GM12878 (cell line): ENCODE measurements at regions not wholly inside any gene's neighbourhood (a gene's known extent, or its start where the extent isn't known, plus 50 kb on each side); places are given as distances from the start of the nearest gene placed in this dataset.
A peak's percentile ranks its signal among the peaks of the same experiment; 100 is the strongest.

ENCODE experiments used
- ATAC-seq: fragments of 200-7000 bp; cut with Tn5 transposase; 3 replicates; pipeline ENCODE4 v1.9.1; 2020; ENCODE audit warnings: mild to moderate bottlenecking, moderate library complexity
- BruUV-seq: library from RNA; stranded (reverse); fragments of 400-500 nt; replicated peaks from 2 replicates; lab custom pipeline; 2021; lab: Mats Ljungman, UMichigan
- CTCF ChIA-PET: fragments of 300-600 bp; sonication (Branson Sonifier 250); formaldehyde crosslinking; extraction: SDS; loops from one replicate; lab custom pipeline; 2021; ENCODE audit warnings: inconsistent platforms; lab: Yijun Ruan, JAX
- POLR2A ChIA-PET: fragments of 350-600 bp; formaldehyde crosslinking; extraction: SDS; loops from one replicate; lab custom pipeline; 2021; ENCODE audit warnings: inconsistent platforms; lab: Charles Lee
- RAD21 ChIA-PET: fragments of 300-600 bp; sonication (Branson Sonifier 250); formaldehyde crosslinking; loops from one replicate; lab custom pipeline; 2023; ENCODE audit warnings: antibody characterized with exemption; ENCODE audit not compliant: unreplicated experiment; lab: Charles Lee
- SMC1A ChIA-PET: fragments of 300-600 bp; sonication (Branson Sonifier 250); formaldehyde crosslinking; loops from one replicate; lab custom pipeline; 2023; ENCODE audit not compliant: unreplicated experiment, uncharacterized antibody; lab: Charles Lee
- DNase-seq: peaks from one replicate; pipeline ENCODE4 v3.0.0-alpha.2; 2011; ENCODE audit warnings: low read depth, low spot score
- FAIRE-seq: peaks from 3 replicates; lab custom pipeline; 2011; peaks lifted over from hg19 to GRCh38; lab: Jason Lieb, UNC
- H2AFZ ChIP-seq: 2 replicates; pipeline ENCODE4 v1.6.0; 2011; ENCODE audit warnings: low read depth, low read length, control low read depth; ENCODE audit not compliant: control insufficient read depth
- H3K27ac ChIP-seq: 2 replicates; pipeline ENCODE4 v1.5.1; 2011; ENCODE audit warnings: control low read depth; ENCODE audit not compliant: control insufficient read depth, insufficient read depth
- H3K27me3 ChIP-seq, 2 experiments: replicated peaks in 1 of 2; 2 replicates each; pipeline versions ENCODE4 v1.6.0 to v1.6.1; 2011; ENCODE audit warnings: low read length in 1 of 2; ENCODE audit not compliant: control insufficient read depth in 2 of 2, insufficient read depth in 2 of 2
- H3K36me3 ChIP-seq, 2 experiments: 2 replicates each; pipeline ENCODE4 v1.5.1; 2011; ENCODE audit warnings: low read length in 1 of 2; ENCODE audit not compliant: control insufficient read depth in 2 of 2, insufficient read depth in 2 of 2
- H3K4me1 ChIP-seq: 2 replicates; pipeline ENCODE4 v1.6.1; 2011; ENCODE audit warnings: mild to moderate bottlenecking, low read length, moderate library complexity, mixed read lengths; ENCODE audit not compliant: control insufficient read depth, insufficient read depth
- H3K4me2 ChIP-seq: 2 replicates; pipeline ENCODE4 v1.6.0; 2011; ENCODE audit warnings: control low read depth; ENCODE audit not compliant: control insufficient read depth, insufficient read depth
- H3K4me3 ChIP-seq: fragments of 200-600 bp; sonication (generic); 2 replicates; pipeline ENCODE4 v1.5.1; 2016
- H3K79me2 ChIP-seq: 2 replicates; pipeline ENCODE4 v1.6.0; 2011; ENCODE audit warnings: low read length; ENCODE audit not compliant: control insufficient read depth, insufficient read depth
- H3K9ac ChIP-seq: 2 replicates; pipeline ENCODE4 v1.8.0; 2011; ENCODE audit warnings: low read length, control low read depth, mixed read lengths; ENCODE audit not compliant: control insufficient read depth, insufficient read depth
- H3K9me3 ChIP-seq: replicated peaks from 3 replicates; pipeline ENCODE4 v1.5.1; 2011; ENCODE audit warnings: mild to moderate bottlenecking, low read length; ENCODE audit not compliant: control insufficient read depth, insufficient read depth
- H4K20me1 ChIP-seq: 2 replicates; pipeline ENCODE4 v1.6.0; 2011; ENCODE audit not compliant: control insufficient read depth, insufficient read depth
- ASH2L ChIP-seq: fragments of 300-600, 200-600 bp; sonication (generic); IDR thresholded peaks from 2 replicates; pipeline ENCODE4 v1.6.1; 2017; ENCODE audit warnings: low read depth, mild to moderate bottlenecking, borderline replicate concordance
- BHLHE40 ChIP-seq, 2 experiments: fragments of 450-650 bp in 1 of 2; IDR thresholded peaks; 2 replicates each; pipeline ENCODE4 v1.6.1; 2011 to 2017; ENCODE audit warnings: low read depth in 2 of 2, borderline replicate concordance in 1 of 2, improper control_type of control experiment in 1 of 2, low read length in 1 of 2, mild to moderate bottlenecking in 1 of 2
- BRCA1 ChIP-seq: IDR thresholded peaks from 2 replicates; pipeline ENCODE4 v1.6.1; 2011; ENCODE audit warnings: low read depth, low read length, improper control_type of control experiment
- CBFB ChIP-seq: IDR thresholded peaks from 2 replicates; pipeline ENCODE4 v1.6.1; 2016; ENCODE audit warnings: antibody characterized with exemption, low read depth
- CBX3 ChIP-seq: fragments of 200-600 bp; sonication (generic); IDR thresholded peaks from 2 replicates; pipeline ENCODE4 v1.6.1; 2016; ENCODE audit warnings: low read depth, borderline replicate concordance
- CEBPB ChIP-seq, 2 experiments: fragments of 150-350 bp in 1 of 2; IDR thresholded peaks; 2 replicates each; pipeline ENCODE4 v1.6.1; 2012 to 2014; ENCODE audit warnings: low read depth in 2 of 2, low read length in 2 of 2, borderline replicate concordance in 1 of 2, inconsistent platforms in 1 of 2
- CHD2 ChIP-seq: IDR thresholded peaks from 2 replicates; pipeline ENCODE4 v1.6.1; 2011; ENCODE audit warnings: low read depth, low read length, improper control_type of control experiment, borderline replicate concordance
- HDAC6 ChIP-seq: fragments of 200-600 bp; sonication (generic); IDR thresholded peaks from one replicate; pipeline ENCODE4 v1.8.0; 2017; ENCODE audit warnings: antibody characterized with exemption; ENCODE audit not compliant: unreplicated experiment
- IKZF1 ChIP-seq: fragments of 450-650 bp; conservative IDR thresholded peaks from 2 replicates; pipeline ENCODE4 v1.6.1; 2017; ENCODE audit warnings: antibody characterized with exemption, mild to moderate bottlenecking
- MYC ChIP-seq: IDR thresholded peaks from 2 replicates; pipeline ENCODE4 v1.6.1; 2011; ENCODE audit warnings: mild to moderate bottlenecking, low read length, moderate library complexity, inconsistent platforms; ENCODE audit not compliant: insufficient read depth, insufficient replicate concordance, insufficient read length, severe bottlenecking
- NBN ChIP-seq: fragments of 450-650 bp; IDR thresholded peaks from 2 replicates; pipeline ENCODE4 v1.6.1; 2016
- NFIC ChIP-seq: IDR thresholded peaks from 2 replicates; pipeline ENCODE4 v1.6.1; 2012; ENCODE audit warnings: low read depth, mild to moderate bottlenecking, inconsistent platforms, low read length, moderate library complexity
- PML ChIP-seq: IDR thresholded peaks from 2 replicates; pipeline ENCODE4 v1.6.1; 2012; ENCODE audit warnings: low read length, inconsistent platforms
- SREBF2 ChIP-seq: IDR thresholded peaks from 2 replicates; pipeline ENCODE4 v1.6.1; 2012; ENCODE audit warnings: mild to moderate bottlenecking, low read length
- STAT1 ChIP-seq: fragments of 450-650 bp; conservative IDR thresholded peaks from 2 replicates; pipeline ENCODE4 v1.6.1; 2014; ENCODE audit warnings: antibody characterized with exemption, mild to moderate bottlenecking
- TCF7 ChIP-seq: IDR thresholded peaks from 2 replicates; pipeline ENCODE4 v1.6.1; 2014; ENCODE audit warnings: antibody characterized with exemption, borderline replicate concordance
- WRNIP1 ChIP-seq: IDR thresholded peaks from 2 replicates; pipeline ENCODE4 v1.6.1; 2011; ENCODE audit warnings: low read depth, low read length, improper control_type of control experiment, borderline replicate concordance
- ZNF207 ChIP-seq: fragments of 450-650 bp; IDR thresholded peaks from 2 replicates; pipeline ENCODE4 v1.6.1; 2014; ENCODE audit warnings: antibody characterized with exemption, mild to moderate bottlenecking, borderline replicate concordance
- ZNF24 ChIP-seq: fragments of 450-650 bp; IDR thresholded peaks from 2 replicates; pipeline ENCODE4 v1.6.1; 2017; ENCODE audit warnings: antibody characterized with exemption, mild to moderate bottlenecking
- WGBS: methylation state at CpG from one replicate; pipeline ENCODE4 v1.1.6; 2016; ENCODE audit warnings: low lambda C conversion rate; ENCODE audit not compliant: insufficient replicate concordance, insufficient coverage; ENCODE audit errors: missing lambda C conversion rate; 5-methylcytosine and 5-hydroxymethylcytosine counted together
- in situ Hi-C: fragments of 300-500 bp; cut with MboI; formaldehyde crosslinking; loops from 9 replicates; pipeline ENCODE4 v1.14.3; 2018; ENCODE audit warnings: mixed read lengths
- intact Hi-C: fragments of 100-400 bp; cut with micrococcal nuclease; formaldehyde crosslinking; loops from one replicate; pipeline ENCODE4 v1.14.2; 2022; ENCODE audit not compliant: unreplicated experiment
- TF ChIP-seq, protein P1 (sequence below): fragments of 450-650 bp; IDR thresholded peaks from 2 replicates; pipeline ENCODE4 v1.6.1; 2017; ENCODE audit warnings: mild to moderate bottlenecking, low read depth, inconsistent platforms; ENCODE audit not compliant: poor library complexity, severe bottlenecking

- H3K9me3 ChIP-seq: no peaks in the 10 kb centered on the region
- POLR2A ChIA-PET: no interaction called here
- no peak overlapping the region for H2AFZ ChIP-seq
- RAD21 ChIA-PET: no interaction called here
- H3K4me3 ChIP-seq: no peak overlapping the region
- no peak overlapping the region for H3K4me2 ChIP-seq
- H3K79me2 ChIP-seq: no peaks in the 10 kb centered on the region
- FAIRE-seq (no peak), ATAC-seq (0 out of 3 replicates have a peak, but pooled peaks have one; percentile 25), DNase-seq (no peak)
- no peak overlapping the region for H3K9ac ChIP-seq
- 16% methylated on average over 1 of the region's 1 CpG for WGBS
- SMC1A ChIA-PET: no interaction called here
- H3K4me1 ChIP-seq: no peaks in the 10 kb centered on the region
- no peak for TF ChIP-seq BHLHE40 (IDR thresholded peaks at IDR 0.05; ENCODE audit: borderline replicate concordance in 1 of 2, low read depth in 2 of 2, low read length in 1 of 2)
- TF ChIP-seq MYC: no peak
- TF ChIP-seq NBN: no peak
- no peak for TF ChIP-seq ZNF207
- TF ChIP-seq NFIC: no peak
- TF ChIP-seq PML: no peak
- no peak for TF ChIP-seq CHD2
- TF ChIP-seq ZNF24: no peak
- TF ChIP-seq TCF7: no peak
- TF ChIP-seq CEBPB (IDR thresholded peaks at IDR 0.05; ENCODE audit: borderline replicate concordance in 1 of 2, low read depth in 2 of 2, low read length in 2 of 2): no peak
- TF ChIP-seq IKZF1: no peak
- TF ChIP-seq CBFB: no peak
- no peak for TF ChIP-seq SREBF2
- TF ChIP-seq, protein P1, sequence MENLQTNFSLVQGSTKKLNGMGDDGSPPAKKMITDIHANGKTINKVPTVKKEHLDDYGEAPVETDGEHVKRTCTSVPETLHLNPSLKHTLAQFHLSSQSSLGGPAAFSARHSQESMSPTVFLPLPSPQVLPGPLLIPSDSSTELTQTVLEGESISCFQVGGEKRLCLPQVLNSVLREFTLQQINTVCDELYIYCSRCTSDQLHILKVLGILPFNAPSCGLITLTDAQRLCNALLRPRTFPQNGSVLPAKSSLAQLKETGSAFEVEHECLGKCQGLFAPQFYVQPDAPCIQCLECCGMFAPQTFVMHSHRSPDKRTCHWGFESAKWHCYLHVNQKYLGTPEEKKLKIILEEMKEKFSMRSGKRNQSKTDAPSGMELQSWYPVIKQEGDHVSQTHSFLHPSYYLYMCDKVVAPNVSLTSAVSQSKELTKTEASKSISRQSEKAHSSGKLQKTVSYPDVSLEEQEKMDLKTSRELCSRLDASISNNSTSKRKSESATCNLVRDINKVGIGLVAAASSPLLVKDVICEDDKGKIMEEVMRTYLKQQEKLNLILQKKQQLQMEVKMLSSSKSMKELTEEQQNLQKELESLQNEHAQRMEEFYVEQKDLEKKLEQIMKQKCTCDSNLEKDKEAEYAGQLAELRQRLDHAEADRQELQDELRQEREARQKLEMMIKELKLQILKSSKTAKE: no peak
- TF ChIP-seq ASH2L: no peak
- no peak for TF ChIP-seq WRNIP1
- TF ChIP-seq STAT1: no peak
- no peak for TF ChIP-seq CBX3
- no peak for TF ChIP-seq BRCA1
- no peak for TF ChIP-seq HDAC6
- in situ Hi-C loops (no loop called here), intact Hi-C loops (loop anchor here (10.0 kb wide), 1 partner anchor 225 kb away; no protein-coding TSS in a partner anchor)
- no peaks in the 10 kb centered on the region; a peak in 1 of 4 replicates for H3K27me3 ChIP-seq
- H4K20me1 ChIP-seq: no peaks in the 10 kb centered on the region
- no TSS peak for BruUV-seq
- no peaks in the 10 kb centered on the region for H3K36me3 ChIP-seq
- no peak overlapping the region for H3K27ac ChIP-seq
- CTCF ChIA-PET: no interaction called here
These were observed 302.2 kb downstream of the AASDHPPT start for GRCh38 chr11:106379712-106380111.
